ENCODE measurements at regions not wholly inside any gene's neighbourhood (a gene's known extent, or its start where the extent isn't known, plus 50 kb on each side); places are given as distances from the start of the nearest gene placed in this dataset.

GRCh38 chr10:120960725-120961124 is 109.6 kb downstream of the WDR11 start:
- CTCF ChIA-PET = no interaction called here
- Mint-ChIP-seq H3K36me3 (no peaks in the 10 kb centered on the region), H3K9me3 (no peaks in the 10 kb centered on the region), H3K4me3 (no peak overlapping the region), H3K27me3 (no peaks in the 10 kb centered on the region), H3K27ac (no peak overlapping the region), H3K4me1 (no peaks in the 10 kb centered on the region)
- DNase-seq = no peak

- CTCF ChIA-PET = no interaction called here
- H3K4me3 Mint-ChIP-seq = no peak overlapping the region
- H3K4me1 Mint-ChIP-seq = no peaks in the 10 kb centered on the region
These were observed 110.9 kb downstream of the WDR11 start for GRCh38 chr10:120961795-120962755.

GRCh38 chr10:120962756-120963593 is 111.8 kb downstream of the WDR11 start:
- Mint-ChIP-seq H3K4me1 (no peaks in the 10 kb centered on the region), H3K27ac (no peak overlapping the region), H3K27me3 (no peaks in the 10 kb centered on the region), H3K4me3 (no peak overlapping the region), H3K9me3 (no peaks in the 10 kb centered on the region), H3K36me3 (no peaks in the 10 kb centered on the region)
- DNase-seq = no peak
- CTCF ChIA-PET = interaction anchor here (0.8 kb wide), 1 partner anchor 14 kb away, joined by 3 read pairs; no protein-coding TSS in a partner anchor

More at GRCh38 chr10:120961795-120962755, 110.9 kb downstream of the WDR11 start:
- Mint-ChIP-seq H3K27ac (no peak overlapping the region), H3K27me3 (no peaks in the 10 kb centered on the region), H3K9me3 (no peaks in the 10 kb centered on the region), H3K36me3 (no peaks in the 10 kb centered on the region)
- DNase-seq = no peak

DNA sequence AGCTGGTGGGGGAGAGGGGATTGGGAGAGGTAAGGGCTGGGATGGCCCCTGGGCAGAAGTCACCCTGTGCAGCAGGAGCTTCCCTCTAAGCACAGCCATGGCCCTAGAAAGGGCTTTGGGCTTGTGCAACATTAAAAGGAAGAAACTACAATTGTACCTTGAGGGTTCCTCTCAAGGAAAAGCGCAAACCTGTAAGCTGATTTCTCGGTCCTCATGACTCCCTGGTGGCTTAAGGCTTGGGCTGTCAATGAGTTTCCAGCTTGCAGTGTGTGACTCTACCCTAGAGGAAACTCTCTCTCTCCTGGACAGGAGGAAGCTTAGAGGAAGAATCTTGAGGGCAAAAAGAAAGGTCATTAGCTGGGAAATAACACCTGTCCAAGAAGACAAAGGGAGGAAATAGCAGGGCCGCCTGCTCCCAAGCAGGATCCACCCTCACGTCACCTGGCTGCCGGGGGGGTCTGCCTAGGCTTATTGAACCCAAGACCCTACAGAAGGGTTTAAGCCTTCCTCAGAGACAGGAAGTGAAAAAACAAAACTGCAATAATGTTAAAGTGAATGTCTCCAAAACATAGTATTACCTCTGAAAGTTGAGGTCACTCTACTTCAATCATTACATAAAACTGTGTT is 112.5 kb downstream of the WDR11 start:
- Mint-ChIP-seq H3K27me3 (no peaks in the 10 kb centered on the region), H3K36me3 (no peaks in the 10 kb centered on the region), H3K27ac (no peak overlapping the region), H3K4me1 (no peaks in the 10 kb centered on the region), H3K4me3 (no peak overlapping the region), H3K9me3 (no peaks in the 10 kb centered on the region)
- DNase-seq = no peak
- CTCF ChIA-PET = interaction anchor here (0.8 kb wide), 1 partner anchor 15 kb away, joined by 3 read pairs; no protein-coding TSS in a partner anchor

DNA sequence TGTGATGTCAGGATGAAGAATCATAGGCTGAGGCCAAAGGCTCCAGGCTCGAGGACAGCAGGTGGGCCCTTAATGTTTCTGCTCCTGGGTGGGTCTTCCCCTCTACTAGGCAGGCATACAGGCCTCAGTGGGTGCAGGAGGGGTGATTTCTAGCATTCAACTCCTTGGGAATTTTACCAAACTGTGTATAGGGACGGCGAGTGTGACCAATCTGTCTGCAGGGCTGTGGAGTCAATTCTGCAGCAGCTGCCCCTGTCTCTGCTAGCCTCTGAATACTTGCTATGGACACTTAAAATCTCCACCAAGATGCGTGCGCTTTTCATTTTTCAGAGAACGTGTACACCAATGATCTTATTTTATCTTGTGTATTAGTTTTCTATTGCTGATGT is 115.5 kb downstream of the WDR11 start:
- H3K27me3 Mint-ChIP-seq = peaks cover 3% of the 10 kb centered on the region
- H3K9me3 Mint-ChIP-seq = peaks cover 3% of the 10 kb centered on the region
- CTCF ChIA-PET = no interaction called here

DNA sequence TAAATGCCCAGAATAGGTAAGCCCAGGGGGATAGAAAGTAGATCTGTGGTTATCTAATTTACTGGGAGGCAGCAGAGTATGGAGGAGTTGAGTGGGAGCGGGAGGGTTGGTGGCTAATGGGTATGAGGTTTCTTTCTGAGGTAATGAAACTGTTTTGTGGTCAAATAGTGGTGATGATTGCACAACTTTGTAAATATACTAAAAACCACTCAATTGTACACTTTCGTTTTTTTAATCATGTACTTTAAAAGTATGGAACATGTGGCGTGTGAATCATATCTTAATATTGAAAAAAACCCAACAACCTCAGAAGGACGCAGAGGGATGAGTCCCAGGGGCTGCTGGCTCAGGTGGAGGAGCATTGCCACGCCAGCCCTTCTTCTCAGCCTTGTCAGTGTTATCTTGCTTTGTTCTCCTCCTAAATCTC is 118.1 kb downstream of the WDR11 start:
- DNase-seq = no peak
- Mint-ChIP-seq H3K9me3 (peaks cover 3% of the 10 kb centered on the region), H3K27ac (no peak overlapping the region), H3K27me3 (peaks cover 3% of the 10 kb centered on the region), H3K36me3 (no peaks in the 10 kb centered on the region), H3K4me3 (no peak overlapping the region), H3K4me1 (peaks cover 3% of the 10 kb centered on the region)
- CTCF ChIA-PET = no interaction called here

More for the DNA sequence above, 115.5 kb downstream of the WDR11 start:
- Mint-ChIP-seq H3K27ac (no peak overlapping the region), H3K4me1 (peaks cover 3% of the 10 kb centered on the region), H3K36me3 (no peaks in the 10 kb centered on the region), H3K4me3 (no peak overlapping the region)
- no peak for DNase-seq

- Mint-ChIP-seq H3K4me1 (peaks cover 3% of the 10 kb centered on the region), H3K36me3 (no peaks in the 10 kb centered on the region), H3K9me3 (peaks cover 3% of the 10 kb centered on the region), H3K27ac (no peak overlapping the region), H3K27me3 (peaks cover 3% of the 10 kb centered on the region), H3K4me3 (no peak overlapping the region)
- DNase-seq = no peak
- CTCF ChIA-PET = no interaction called here
These were observed 119.7 kb downstream of the WDR11 start for GRCh38 chr10:120970595-120971529.

GRCh38 chr10:120971671-120972070 is 120.5 kb downstream of the WDR11 start:
- peaks cover 3% of the 10 kb centered on the region for H3K9me3 Mint-ChIP-seq
- CTCF ChIA-PET = no interaction called here
- H3K27ac Mint-ChIP-seq = no peak overlapping the region
- no peak overlapping the region for H3K4me3 Mint-ChIP-seq
- H3K36me3 Mint-ChIP-seq = no peaks in the 10 kb centered on the region
- H3K4me1 Mint-ChIP-seq = peaks cover 3% of the 10 kb centered on the region
- H3K27me3 Mint-ChIP-seq = peaks cover 3% of the 10 kb centered on the region
- DNase-seq = no peak

- Mint-ChIP-seq H3K36me3 (no peaks in the 10 kb centered on the region), H3K27me3 (peaks cover 3% of the 10 kb centered on the region), H3K4me1 (peaks cover 3% of the 10 kb centered on the region), H3K27ac (no peak overlapping the region), H3K9me3 (peaks cover 3% of the 10 kb centered on the region), H3K4me3 (no peak overlapping the region)
- CTCF ChIA-PET = no interaction called here
- DNase-seq = no peak
These were observed 121.1 kb downstream of the WDR11 start for GRCh38 chr10:120972259-120972658.

DNA sequence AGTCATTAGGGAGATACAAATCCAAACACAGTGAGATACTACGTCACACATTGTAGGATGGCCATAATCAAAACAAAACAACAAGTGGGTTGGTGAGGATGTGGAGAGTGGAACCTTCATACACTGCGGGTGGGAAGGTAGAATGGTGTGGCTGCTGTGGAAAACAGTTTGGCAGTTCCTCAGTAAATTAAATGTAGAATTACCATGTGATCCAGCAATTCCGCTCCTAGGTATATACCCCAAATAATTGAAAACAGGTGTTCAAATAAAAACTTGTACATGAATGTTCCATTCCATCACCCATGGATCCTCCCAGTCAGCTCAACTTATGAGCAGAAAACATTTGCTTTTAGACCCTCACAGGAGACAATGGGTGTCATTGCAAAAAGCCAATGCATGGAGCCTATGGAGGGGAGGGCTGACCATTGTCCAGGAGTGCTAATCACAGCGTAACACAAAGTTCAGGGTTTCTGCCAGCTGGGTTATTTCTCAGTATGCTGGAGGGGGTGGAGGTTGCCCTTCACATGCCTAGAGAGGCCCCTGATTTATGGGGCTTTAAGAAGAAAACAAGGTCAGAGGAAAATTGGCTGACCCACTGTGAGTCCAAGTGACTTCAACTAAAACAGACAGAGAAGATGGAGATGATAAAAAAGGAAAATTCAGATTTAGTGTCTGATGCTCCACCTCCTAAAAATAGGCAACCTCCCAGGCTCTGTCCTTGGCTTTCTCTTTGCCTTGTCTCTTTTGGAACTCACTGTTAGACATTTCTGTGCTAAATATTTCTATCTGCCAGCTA is 124.1 kb downstream of the WDR11 start:
- CTCF ChIA-PET = no interaction called here
- H3K27me3 Mint-ChIP-seq = peaks cover 20% of the 10 kb centered on the region
- no peak overlapping the region for H3K27ac Mint-ChIP-seq
- no peaks in the 10 kb centered on the region for H3K4me1 Mint-ChIP-seq
- H3K9me3 Mint-ChIP-seq = no peaks in the 10 kb centered on the region
- no peaks in the 10 kb centered on the region for H3K36me3 Mint-ChIP-seq
- no peak overlapping the region for H3K4me3 Mint-ChIP-seq
- no peak for DNase-seq

DNA sequence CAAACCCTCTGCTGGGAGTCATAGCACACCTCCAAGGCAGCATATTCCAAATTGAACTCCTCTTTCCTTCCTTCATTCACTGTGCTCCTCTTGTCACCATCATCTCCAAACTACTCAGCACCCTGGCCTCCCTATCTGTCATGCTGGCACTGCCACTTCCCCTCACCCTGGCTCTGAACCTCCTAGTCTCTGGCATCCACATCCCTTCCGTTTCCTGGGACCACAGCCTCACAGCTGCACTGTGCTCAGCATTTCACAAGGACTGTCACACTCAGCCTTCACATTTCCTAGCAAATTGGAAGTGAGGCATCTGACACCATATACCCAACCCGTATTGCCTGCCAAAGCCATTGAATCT is 124.7 kb downstream of the WDR11 start:
- Mint-ChIP-seq H3K27me3 (peaks cover 25% of the 10 kb centered on the region), H3K4me1 (no peaks in the 10 kb centered on the region), H3K4me3 (no peak overlapping the region), H3K36me3 (no peaks in the 10 kb centered on the region), H3K9me3 (no peaks in the 10 kb centered on the region), H3K27ac (no peak overlapping the region)
- DNase-seq = no peak
- CTCF ChIA-PET = no interaction called here

GRCh38 chr10:120977897-120978296 is 126.7 kb downstream of the WDR11 start:
- CTCF ChIA-PET = no interaction called here
- no peak overlapping the region for H3K4me3 Mint-ChIP-seq
- no peaks in the 10 kb centered on the region for H3K9me3 Mint-ChIP-seq
- DNase-seq = no peak
- no peaks in the 10 kb centered on the region for H3K36me3 Mint-ChIP-seq
- no peaks in the 10 kb centered on the region for H3K4me1 Mint-ChIP-seq
- peaks cover 41% of the 10 kb centered on the region for H3K27me3 Mint-ChIP-seq
- no peak overlapping the region for H3K27ac Mint-ChIP-seq

Data from activated naive CD4-positive, alpha-beta T cell treated with anti-CD3 and anti-CD28 coated beads, Interleukin-2, amount 10 ng/mL, durations not matched to agents 7 days and 5 days (primary cell).